GM21528 (cell line): ENCODE measurements at regions not wholly inside any gene's neighbourhood (a gene's known extent, or its start where the extent isn't known, plus 50 kb on each side); places are given as distances from the start of the nearest gene placed in this dataset.

Source experiments
- ATAC-seq: cut with Tn5 transposase; IDR thresholded peaks from one replicate; pipeline ENCODE4 v1.9.1; 2021; ENCODE audit warnings: mild to moderate bottlenecking, moderate library complexity; ENCODE audit not compliant: unreplicated experiment, low FRiP score

GRCh38 chr10:3363311-3364045, 190.9 kb upstream of the PITRM1 start:
- no peak for ATAC-seq

DNA sequence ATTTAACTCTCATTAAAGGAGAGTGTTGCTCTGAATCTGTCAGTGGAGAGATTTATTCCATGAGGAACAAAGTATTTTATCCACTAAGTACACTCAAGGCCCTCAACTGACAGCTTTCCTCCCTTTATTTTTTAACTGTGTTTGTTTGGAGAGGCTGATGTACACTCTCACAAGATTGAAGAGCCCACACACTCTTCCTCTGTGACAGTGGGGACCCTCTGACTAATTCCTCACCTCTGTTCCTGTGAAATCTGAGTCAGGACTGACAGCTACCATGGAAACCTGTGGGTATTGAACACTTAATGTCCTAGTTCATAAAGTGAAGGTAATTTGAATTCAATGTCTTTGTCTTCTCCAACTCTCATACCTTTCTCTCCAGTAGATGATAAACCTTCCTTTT, 189.8 kb upstream of the PITRM1 start:
- no peak for ATAC-seq

DNA sequence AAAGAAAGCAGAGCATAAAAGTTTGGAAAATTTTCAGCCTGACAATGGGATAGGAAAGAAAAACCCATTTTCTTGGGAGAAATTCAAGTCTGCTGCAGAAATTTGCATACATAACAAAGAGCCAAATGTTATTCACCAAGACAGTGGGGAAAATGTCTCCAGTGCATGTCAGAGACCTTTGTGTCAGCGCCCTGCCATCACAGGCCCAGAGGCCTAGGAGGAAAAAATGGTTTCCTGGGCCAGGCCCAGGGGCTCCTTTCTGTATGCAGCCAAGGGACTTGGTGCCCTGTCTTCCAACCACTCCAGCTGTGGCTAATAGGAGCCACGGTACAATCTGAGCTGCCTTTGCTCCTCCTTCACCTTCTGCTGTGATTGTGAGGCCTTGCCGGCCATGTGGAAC, 189.1 kb upstream of the PITRM1 start:
- no peak for ATAC-seq

DNA sequence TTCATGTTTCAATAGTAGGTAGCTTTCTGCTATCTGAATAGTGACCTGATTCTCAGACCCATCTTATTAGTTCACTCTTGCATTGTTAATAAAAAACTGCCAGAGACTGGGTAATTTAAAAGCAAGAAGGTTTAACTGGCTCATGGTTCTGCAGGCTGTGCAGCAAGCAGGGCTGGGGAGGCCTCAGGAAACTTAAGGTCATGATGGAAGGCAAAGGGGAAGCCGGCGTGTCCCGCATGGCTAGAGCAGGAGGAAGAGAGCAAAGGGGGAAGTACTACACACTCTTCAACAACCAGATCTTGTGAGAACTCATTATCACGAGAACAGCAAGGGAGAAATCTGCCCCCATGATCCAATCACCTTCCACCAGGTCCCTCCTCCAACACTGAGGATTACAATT, 185.2 kb upstream of the PITRM1 start:
- ATAC-seq = no peak

DNA sequence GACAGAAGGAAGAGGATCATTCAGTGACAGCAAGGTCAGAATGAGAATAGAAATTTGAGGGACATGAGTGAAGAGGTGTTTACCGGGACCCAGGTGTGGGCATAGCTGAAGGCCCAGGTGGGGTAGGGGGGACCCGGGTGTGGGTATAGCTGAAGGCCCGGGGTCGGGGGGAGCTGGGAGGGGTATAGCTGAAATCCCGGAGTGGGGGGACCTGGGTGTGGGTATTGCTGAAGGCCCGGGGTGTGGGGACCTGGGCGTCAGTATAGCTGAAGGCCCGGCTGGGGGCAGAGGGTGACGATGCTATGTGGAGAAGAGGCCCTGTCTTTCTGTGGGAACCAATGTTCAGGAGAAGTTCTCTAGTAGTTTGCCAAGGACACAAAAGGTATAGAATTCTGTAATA, 183.0 kb upstream of the PITRM1 start:
- ATAC-seq = no peak

DNA sequence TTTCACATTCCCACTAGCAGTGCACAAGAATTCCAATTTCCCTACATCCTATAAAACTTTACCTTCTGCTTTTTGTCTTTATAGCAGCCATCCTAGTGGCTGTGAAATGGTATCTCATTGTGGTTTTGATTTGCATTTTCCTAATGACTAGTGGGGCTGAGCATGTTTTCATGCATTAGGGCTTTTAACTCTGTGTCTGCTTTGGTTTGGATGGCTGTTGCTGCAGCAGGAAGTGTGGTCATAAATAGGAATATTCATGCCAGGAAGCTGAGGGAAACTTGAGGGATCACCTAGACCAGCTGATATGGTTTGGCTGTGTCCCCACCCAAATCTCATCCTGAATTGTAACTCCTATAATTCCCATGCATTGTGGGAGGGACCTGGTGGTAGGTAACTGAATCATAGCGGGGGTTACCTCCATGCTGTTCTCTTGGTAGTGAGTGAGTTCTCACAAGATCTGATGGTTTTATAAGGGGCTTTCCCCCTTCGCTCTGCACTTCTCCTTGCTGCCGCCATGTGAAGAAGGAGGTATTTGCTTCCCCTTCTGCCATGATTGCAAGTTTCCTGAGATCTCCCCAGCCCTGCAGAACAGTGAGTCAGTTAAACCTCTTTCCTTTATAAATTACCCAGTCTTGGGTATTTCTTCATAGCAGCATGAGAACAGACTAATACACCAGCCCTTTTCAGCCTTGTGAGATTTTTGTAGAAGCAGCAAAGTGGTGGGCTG, 181.8 kb upstream of the PITRM1 start:
- no peak for ATAC-seq

DNA sequence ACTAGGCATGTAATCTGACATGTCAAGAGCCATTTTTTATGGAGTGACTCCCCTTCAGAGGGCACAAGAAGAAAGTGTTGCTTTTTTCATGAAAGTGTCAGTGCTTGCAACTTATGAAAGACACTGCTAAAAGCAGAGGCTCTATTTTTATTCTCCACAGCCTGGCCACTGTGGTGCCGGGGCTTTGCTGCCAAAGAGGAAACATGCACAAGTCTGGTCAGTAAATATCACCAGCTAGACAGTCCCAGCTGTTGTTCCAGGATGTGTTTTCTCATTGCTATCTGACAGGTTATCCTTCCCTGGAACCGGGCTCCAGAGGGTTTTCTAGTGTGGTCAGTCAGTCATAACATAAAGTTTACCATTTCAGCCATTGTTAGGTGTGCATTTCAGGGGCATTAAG, 180.7 kb upstream of the PITRM1 start:
- no peak for ATAC-seq

DNA sequence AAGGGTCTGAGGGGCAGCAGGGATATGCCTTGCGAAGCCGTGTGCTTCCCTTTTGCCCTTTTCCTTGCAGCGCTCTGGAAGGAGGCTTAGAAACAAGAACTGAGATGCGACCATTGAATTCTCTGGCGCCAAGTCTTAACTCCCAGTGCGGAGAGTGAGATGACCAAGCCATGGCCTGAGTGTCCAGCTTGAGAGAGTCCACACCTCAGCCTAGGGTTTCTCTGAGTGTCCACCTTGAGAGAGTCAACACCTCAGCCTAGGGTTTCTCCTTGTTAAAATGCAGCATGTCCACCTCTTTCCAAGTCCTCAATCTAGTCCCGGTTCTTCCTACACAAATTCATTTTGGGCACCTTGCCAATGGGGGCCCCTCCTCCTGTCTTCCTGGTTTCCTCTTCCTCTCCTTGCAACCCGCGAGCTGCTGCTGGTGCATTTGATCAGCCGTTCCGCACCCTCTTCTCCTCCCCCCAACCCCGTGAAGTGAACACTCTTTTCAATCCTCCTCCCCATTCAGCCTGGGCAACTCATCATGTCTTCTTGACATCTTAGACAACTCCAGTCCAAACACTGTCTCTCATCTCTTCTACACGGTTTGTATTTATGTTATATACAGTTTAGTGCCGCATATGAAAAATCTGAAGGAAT, 178.2 kb upstream of the PITRM1 start:
- ATAC-seq = no peak

DNA sequence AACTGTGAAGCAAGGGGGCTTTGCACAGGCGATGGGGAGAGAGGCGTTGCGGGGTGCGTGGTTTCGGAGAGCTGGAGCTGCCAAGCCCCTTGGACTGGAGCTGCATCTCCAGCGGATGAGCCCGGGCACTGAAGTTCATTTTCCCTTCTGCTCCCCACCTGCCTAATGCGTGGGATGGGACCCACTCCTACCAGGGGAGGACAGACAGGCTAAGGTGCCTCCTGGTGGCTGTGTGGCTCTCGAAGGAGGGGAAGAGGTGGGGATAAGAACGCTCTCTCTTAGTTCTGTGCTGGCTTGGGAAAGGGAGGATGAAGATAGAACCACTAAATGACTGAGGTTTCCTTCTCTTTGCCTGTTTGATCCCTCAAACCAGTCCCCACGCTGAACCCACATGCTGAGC, 177.6 kb upstream of the PITRM1 start:
- ATAC-seq = no peak

- ATAC-seq = no peak
These were observed 176.0 kb upstream of the PITRM1 start for GRCh38 chr10:3348564-3348963.

GRCh38 chr10:3347413-3348182, 175.0 kb upstream of the PITRM1 start:
- ATAC-seq = no peak

DNA sequence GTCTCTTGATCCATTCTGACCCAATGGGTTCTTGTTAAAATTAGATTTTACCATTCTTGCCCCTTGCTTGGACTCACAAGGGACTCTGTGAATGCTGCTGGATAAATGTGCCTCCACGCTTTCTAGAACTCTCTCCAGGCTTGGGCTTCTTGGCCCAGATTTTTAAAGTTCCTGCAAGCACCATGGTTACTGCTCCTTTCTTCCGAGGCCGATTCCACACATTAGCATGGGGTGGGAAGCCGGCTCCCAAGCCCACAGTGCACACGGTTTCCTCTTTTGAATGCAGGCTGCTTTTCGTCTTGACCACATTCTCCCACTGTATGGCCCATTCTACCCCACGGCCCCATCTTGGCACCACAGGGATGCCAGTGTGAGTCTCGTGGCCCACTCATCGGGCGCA, 174.3 kb upstream of the PITRM1 start:
- ATAC-seq = no peak

- ATAC-seq = no peak
These were observed 170.2 kb upstream of the PITRM1 start for GRCh38 chr10:3342771-3343170.

DNA sequence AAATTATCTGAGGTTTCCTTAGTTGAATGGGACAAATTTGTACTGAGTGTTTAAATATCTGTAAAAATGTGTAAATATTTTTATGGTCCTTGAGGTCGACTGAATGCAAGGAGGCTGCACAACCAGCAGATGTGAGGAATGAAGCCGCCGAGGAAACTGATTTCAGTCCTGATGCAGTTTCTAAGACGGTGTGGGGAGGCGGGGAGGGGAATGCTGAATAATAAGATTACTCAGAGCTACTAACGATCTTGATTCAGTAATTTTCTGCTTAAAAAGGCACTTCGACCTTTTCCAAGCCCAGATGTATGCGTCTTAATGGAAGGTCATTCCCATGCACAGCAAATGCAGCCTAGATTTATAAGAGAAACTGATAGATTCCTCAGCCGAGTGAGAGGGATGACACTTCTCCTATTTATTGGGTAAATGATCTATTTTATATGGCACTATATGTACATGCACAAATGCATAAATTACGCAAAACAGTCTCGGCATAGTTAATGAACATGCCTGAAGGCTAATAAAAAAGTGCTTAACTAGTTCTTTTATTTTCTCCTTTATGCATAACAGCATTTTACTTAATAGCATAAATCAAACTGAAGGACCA, 167.6 kb upstream of the PITRM1 start:
- no peak for ATAC-seq

- no peak for ATAC-seq
These were observed 167.0 kb upstream of the PITRM1 start for GRCh38 chr10:3339531-3339950.

- ATAC-seq = no peak
These were observed 166.5 kb upstream of the PITRM1 start for GRCh38 chr10:3339121-3339520.

GRCh38 chr10:3337741-3338140, 165.2 kb upstream of the PITRM1 start:
- no peak for ATAC-seq

- ATAC-seq = no peak
These were observed 164.2 kb upstream of the PITRM1 start for GRCh38 chr10:3336673-3337293.

DNA sequence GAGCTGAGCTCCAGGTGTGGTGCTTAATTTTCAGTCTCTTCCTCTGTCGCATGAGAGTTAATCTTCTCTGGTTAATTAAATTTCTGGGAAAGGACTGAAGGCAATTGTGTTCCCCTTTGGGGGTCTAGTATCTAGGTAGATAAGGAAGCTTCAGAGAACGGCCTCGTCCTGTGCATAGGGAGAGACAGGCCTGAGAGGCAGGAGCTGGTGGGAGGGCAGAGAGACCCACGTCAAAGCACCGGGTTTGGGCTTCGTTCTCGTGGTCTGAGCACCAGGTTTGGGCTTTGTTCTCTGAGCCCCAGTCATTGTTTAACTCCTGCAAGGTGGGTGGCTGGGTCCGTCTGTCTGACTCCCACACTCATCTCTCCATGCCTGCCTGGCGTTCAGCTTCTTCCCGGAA, 160.8 kb upstream of the PITRM1 start:
- no peak for ATAC-seq

DNA sequence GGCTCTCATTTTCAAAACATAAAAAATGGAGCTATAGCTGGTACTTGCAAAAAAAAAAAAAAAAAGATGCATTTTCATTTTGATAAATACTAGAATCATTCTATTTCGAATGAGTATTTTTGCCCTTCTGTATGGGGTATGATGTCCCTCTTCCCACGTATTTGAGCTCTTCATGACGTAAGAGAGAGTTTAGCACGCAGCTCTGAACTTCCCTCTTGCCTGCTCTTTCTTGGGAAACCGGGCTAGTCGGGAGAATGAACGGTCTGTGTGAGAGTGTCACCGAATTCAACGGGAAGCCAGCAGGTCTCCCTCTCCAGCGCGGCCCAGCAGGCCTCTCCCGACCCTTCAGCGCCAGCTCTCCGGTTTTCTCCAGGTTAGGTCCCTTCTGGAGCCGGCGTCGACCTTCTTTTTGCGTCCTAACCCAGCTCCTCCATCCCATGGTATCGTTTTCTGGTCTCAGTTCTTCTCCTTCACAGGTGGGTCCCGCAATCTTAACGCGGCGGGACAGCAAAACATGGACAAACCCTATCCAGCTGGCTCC, 159.2 kb upstream of the PITRM1 start:
- no peak for ATAC-seq
